HG03039 (cell line): ENCODE measurements at regions not wholly inside any gene's neighbourhood (a gene's known extent, or its start where the extent isn't known, plus 50 kb on each side); places are given as distances from the start of the nearest gene placed in this dataset.

Experiments used
- ATAC-seq: cut with Tn5 transposase; IDR thresholded peaks from one replicate; pipeline ENCODE4 v1.9.1; 2021; ENCODE audit warnings: mild to moderate bottlenecking, moderate library complexity; ENCODE audit not compliant: unreplicated experiment

GRCh38 chr18:64271975-64272659 is 123.2 kb upstream of the LINC00305 start:
- ATAC-seq, result no peak

GRCh38 chr18:64271246-64271645 is 122.4 kb upstream of the LINC00305 start:
- ATAC-seq, result no peak

GRCh38 chr18:64270608-64271007 is 121.7 kb upstream of the LINC00305 start:
- ATAC-seq, result no peak

GRCh38 chr18:64270121-64270520 is 121.2 kb upstream of the LINC00305 start:
- ATAC-seq, result no peak

GRCh38 chr18:64264171-64264570 is 115.3 kb upstream of the LINC00305 start:
- no peak for ATAC-seq

- ATAC-seq, result no peak
These were observed 111.9 kb upstream of the LINC00305 start for GRCh38 chr18:64260810-64261209.

GRCh38 chr18:64259871-64260270 is 111.0 kb upstream of the LINC00305 start:
- no peak for ATAC-seq

GRCh38 chr18:64258111-64258650 is 109.3 kb upstream of the LINC00305 start:
- no peak for ATAC-seq

GRCh38 chr18:64254399-64255093 is 105.7 kb upstream of the LINC00305 start:
- ATAC-seq, result no peak

GRCh38 chr18:64253873-64254272 is 105.0 kb upstream of the LINC00305 start:
- ATAC-seq, result no peak

GRCh38 chr18:64253222-64253621 is 104.3 kb upstream of the LINC00305 start:
- ATAC-seq, result no peak

- no peak for ATAC-seq
These were observed 99.9 kb upstream of the LINC00305 start for GRCh38 chr18:64248836-64249235.

GRCh38 chr18:64245126-64245861 is 96.4 kb upstream of the LINC00305 start:
- no peak for ATAC-seq

- ATAC-seq, result no peak
These were observed 95.7 kb upstream of the LINC00305 start for GRCh38 chr18:64244571-64244970.

GRCh38 chr18:64240316-64240715 is 91.4 kb upstream of the LINC00305 start:
- no peak for ATAC-seq

GRCh38 chr18:64238076-64238475 is 89.2 kb upstream of the LINC00305 start:
- ATAC-seq, result no peak

- ATAC-seq, result no peak
These were observed 85.4 kb upstream of the LINC00305 start for GRCh38 chr18:64234321-64234720.

GRCh38 chr18:64233851-64234250 is 85.0 kb upstream of the LINC00305 start:
- ATAC-seq, result no peak

- no peak for ATAC-seq
These were observed 72.1 kb upstream of the LINC00305 start for GRCh38 chr18:64220941-64221340.

GRCh38 chr18:64219517-64219916 is 70.6 kb upstream of the LINC00305 start:
- ATAC-seq, result no peak

- no peak for ATAC-seq
These were observed 61.6 kb upstream of the LINC00305 start for GRCh38 chr18:64210401-64210949.
